ENCODE measurements at regions not wholly inside any gene's neighbourhood (a gene's known extent, or its start where the extent isn't known, plus 50 kb on each side); places are given as distances from the start of the nearest gene placed in this dataset.
"Not testable (repeated sequence)": the region's sequence is repeated elsewhere in the genome, so short reads cannot be mapped to it uniquely, and the experiment has no call there.

DNA sequence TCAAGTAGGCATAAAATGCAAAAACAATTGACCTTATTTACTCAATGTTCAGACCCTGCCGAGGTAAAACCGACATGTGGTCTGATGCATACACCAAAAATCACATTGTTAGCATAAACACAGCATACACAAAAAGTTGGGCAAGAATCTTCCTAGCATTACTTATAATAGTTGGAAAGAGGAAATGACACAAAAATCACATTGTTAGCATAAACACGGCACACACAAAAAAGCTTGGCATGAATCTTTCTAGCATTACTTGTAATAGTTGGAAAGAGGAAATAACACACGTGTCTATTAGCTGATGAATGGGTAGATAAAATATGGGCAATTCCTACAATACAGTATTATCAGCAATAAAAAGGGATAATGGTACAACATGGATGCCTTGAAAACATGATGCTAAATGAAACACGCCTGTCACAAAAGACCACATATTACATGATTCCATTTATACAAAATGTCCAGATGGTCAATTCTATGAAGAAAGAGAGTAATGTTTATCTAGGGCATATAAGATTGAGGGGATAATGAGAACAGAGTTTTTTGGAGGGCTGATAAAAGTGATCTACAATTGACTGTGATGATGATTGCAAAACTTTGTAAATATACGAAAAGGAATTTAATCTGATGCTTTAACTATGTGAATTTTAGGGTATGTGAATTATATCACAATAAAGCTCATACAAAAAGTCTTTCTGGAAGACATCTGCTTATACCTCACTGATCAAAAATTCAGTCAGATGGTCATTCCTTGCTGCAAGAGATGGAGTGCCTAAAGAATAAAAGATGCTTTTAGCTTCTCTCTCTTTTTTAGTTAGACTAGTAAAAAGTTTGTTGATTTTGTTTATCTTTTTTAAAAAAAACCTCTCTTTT, 1019.5 kb upstream of the CITED2 start:
- no peak for DNase-seq

DNA sequence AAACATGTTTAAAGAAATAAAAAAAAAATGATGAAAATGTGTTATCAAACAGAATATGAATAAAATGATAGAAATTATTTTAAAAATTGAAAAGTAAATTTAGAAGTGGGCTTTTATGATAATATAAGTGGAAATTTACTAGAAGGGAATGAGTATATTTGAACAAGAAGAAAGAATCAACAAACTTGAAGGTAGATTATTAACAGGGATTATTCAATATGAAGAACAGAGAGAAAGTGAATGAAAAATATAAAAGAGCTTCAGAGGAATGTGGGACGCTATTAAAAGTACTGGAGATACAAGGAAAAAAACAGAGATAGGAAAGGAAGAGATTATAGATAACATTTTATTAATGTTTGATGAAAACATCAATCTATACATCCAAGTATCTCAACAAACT, 1014.4 kb upstream of the CITED2 start:
- no peak for DNase-seq

DNA sequence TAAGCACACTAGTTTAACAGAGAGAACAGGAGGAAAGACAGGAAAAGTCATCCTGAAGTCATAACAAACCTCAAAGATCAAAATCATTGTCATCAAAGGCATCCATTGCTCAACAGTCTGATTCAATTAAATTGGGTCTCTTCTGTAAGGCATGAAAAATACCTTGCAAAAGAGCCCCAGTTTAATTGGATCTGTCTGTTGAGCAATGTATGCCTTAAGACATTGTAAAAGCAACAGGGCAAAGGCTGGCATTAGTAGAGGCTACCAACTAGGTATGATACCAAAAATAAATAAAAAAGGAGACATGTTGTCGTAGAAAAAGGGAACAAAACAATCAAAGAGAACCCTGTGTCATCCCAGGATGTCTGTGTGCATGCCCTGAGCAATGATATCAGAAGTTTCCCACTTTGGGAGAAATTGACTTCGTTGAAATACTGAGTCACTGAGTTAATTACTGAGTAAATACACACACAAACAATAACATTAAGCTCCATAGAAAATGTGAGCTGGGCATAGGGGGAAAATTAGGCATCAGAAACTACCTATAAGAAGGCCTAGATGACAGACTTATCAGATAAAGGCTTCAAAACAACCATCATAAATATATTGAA, 1013.8 kb upstream of the CITED2 start:
- no peak for DNase-seq

DNA sequence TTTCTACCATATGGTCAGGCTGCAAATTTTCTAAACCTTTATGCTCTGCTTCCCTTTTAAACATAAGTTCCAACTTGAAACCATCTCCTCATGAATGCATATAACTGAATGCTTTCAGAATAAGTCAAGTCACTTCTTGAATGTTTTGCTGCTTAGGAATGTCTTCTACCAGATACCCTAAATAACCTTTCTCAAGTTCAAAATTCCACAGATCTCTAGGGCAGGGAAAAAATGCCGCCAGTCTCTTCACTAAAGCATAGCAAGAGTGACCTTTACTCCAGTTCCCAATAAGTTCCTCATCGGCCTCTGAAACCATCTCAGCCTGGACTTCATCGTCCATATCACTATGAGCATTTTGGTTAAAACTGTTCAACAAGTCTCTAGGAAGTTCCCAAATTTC, 1011.2 kb upstream of the CITED2 start:
- no peak for DNase-seq

DNA sequence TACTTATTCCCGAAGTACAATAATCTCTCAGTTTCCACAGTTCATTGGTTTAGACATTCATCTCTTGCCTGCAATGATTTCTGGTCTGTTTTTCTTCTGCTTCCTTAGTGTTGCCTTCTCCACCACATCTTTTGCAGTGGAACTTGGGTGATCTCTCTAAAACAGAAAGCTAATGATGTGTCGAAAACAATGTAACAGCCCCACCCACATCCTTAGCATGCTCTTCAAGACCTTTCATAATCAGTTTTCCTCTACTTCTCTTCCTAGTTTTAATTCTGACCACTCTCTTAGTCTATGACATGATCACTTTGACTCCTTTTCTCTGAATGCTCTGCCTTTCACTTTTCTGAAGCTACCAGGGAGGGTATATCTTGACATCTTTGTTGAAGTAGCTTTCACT, 1007.9 kb upstream of the CITED2 start:
- DNase-seq, result no peak

DNA sequence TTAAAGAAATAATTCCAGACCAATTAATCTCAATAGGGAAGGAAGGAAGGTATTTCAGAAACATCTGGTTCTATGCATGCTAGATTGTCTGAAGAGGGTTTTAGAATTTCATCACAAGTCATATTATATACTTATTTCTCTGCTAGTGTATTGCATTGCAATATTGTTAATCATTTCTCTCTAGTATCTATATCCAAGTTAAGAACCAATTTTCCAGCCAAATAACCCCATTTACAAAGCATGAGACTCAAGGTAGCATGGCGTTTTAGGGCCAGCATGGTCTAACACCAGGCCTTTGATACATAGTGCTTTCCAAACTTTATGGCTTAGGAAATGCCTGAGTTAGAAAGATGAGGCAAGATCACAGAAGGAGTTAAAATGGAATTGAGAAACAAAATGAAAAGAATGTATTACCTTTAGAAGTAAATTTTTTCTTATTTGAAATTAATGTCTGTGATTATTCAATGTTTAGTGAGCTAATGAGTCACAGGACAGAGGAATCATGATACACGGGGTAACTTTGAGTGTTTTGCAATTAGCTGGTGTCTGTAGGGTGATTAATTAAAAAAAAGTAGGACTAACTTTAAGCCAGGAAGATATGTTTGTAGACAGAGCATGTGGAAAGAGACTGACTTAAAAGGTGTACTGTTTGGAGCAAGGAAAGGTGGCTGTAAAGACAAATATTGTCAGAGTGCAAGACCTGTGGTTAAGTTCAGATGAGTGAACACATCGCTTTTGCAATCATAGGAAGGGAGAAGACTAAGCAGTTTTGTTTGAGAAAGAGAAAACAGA, 1006.2 kb upstream of the CITED2 start:
- DNase-seq, result no peak

DNA sequence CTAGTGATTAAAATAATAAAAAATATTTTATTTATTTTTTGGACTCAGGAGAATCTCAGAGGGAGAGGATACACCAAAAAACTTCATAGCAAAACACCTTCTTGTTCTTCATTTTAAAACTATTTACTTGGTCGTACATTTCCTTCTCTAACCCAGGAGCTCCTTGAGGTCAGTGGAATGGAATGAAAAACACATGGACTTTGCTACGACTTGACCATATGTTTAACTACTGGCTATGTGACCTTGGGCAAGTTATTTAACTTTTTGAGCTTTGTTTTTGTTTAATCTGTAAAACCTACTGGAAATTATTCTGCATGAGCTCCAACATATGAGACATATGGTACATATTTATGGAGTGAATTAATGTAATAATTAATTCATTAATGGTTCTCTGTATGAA, 1005.5 kb upstream of the CITED2 start:
- DNase-seq, result no peak

DNA sequence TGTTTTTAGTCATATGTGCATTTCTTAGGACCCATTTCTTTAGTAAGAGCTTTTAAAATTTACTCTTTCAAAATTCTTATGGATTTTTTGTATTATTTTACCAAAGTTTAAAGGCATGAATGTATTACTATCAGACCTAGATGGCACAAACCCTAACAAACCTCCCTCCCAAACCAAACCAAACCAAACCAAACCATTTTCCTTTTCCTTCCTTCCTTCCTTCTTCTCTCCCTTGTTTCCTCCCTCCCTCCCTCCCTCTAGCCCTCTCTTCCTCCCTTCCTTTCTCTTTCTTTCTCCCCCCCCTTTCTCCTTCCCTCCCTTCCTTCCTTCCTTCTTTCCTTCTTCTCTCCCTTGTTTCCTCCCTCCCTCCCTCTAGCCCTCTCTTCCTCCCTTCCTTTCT, 1001.8 kb upstream of the CITED2 start:
- DNase-seq, result no peak

DNA sequence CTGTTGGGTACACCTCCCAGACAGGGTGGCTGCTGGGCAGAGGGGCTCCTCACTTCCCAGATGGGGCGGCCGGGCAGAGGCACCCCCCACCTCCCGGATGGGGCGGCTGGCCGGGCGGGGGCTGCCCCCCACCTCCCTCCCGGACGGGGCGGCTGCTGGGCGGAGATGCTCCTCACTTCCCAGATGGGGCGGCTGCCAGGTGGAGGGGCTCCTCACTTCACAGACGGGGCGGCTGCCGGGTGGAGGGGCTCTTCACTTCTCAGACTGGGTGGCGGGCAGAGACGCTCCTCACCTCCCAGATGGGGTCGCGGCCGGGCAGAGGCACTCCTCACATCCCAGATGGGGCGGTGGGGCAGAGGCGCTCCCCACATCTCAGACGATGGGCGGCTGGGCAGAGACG, 999.3 kb upstream of the CITED2 start:
- DNase-seq, result not testable (repeated sequence)

DNA sequence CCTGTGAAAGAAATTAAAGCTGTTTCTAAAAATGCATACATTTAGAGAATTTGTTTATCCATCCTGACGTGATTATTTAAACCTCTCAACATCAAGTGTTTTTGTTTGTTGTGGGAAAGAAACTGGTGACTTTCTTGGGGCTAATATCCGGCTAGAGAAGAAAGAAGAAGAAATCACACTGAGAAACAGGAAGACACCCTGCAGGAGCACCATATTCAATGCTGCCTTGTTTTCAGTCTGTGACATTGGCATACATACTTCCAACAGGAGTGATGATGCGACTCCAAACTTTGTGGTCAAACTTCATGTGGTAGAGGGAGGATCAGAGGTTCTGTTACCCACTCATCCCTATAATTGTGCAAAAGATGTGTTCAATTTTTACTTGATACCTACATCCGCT, 997.6 kb upstream of the CITED2 start:
- DNase-seq, result no peak

DNA sequence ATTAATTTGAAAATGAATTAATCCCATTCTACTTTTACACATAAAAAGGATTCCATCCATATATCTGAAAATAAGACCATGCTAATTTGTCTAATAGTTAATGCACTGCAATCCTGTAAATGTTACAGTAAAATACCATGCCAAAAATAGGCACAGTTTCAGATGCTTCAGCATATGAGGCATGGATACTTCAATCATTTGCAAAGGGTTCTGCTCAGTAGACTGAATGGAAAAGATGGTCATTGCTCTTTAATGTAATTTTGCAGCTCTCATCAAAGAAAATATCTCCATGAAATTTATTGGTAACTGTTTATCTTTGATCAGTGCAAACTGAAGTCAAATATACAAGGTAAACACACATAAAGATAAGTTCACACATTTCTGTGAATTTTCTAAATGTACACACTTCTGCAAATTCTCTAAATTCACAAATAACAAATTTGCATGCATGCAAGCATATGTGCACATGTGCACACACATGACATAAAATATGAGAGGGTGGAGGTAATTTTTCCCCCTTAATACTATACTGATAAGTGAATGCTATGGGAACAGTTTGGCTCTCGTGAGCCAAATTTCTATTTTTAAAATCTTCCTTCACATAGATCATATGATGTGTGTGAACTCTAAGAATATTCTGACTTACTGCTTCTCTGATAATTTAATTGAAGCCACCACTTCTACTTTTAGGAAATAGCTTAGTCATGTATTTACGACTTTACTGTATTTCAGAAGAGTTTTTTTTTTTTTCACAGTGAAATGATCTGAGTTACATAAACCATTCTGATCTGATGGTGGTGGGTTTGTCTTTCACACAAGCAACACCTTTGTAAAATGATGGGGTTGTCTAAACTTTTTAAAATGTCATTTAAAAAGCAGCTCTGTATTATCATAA, 996.8 kb upstream of the CITED2 start:
- no peak for DNase-seq

DNA sequence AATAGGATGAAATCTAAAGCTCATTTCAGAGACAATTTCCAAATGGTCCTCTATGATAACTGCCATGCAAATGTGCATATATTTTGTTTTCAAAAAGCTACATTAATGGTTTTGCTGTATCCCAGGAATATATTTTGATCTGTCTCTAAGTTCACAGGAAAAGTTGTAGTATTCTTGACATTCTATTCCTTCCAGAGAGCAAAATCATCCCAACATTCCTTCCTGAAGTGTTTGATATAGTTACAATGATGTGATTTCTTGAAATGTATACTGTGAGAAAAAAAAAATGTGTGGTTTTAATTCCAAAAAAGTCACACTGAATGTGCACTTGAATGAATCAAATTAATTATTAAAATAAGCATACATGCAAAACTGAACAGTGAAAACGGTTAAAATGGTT, 996.0 kb upstream of the CITED2 start:
- DNase-seq, result no peak

DNA sequence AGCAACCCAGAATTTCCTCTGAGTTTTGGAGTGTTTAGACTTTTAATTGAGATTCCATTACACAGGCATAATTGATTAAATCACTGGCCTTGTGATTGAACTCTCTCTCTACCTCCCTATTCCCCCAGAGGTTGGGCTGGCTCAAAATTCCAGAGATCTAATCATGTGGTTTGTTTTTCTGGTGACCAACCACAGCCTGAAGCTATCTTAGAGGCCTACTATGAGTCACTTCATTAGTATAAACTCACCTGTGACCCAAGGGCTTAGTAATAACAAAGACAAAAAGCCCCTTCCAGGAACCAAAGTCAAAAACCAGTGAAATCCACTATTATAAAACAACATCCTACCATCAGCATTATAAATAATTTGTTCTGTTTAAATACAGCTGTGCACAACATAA, 992.5 kb upstream of the CITED2 start:
- DNase-seq, result no peak

DNA sequence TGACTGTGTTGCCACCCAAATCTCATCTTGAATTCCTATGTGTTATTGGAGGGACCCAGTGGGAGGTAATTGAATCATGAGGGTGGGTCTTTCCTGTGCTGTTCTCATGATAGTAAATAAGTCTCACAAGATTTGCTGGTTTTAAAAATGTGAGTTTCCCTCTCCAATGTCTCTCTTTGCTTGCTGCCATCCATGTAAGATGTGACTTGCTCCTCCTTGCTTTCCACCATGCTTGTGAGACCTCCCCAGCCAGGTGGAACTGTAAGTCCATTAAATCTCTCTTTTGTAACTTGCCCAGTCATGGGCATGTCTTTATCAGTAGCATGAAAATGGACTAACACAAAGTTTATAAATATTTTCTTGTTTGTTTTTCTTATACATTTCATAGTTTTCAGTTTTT, 990.5 kb upstream of the CITED2 start:
- DNase-seq, result no peak

DNA sequence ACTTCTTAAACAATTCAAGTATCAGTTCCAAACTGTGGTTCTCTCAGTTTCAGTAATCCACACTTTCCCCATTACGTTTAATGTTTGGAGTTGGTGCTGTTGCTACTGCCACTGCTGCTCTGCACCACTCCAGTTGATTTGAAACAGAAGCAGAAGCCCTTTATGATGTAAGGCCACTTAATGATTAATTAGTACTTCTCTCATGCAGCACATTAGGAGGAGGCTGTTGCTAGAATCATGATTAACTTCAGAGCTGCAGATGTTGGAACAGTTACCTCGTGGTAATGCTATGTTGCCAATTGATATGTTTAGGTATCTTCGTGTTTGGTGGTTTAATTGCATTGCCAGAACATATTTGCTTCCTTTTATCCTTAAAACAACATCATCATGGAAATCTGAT, 986.2 kb upstream of the CITED2 start:
- DNase-seq, result no peak

DNA sequence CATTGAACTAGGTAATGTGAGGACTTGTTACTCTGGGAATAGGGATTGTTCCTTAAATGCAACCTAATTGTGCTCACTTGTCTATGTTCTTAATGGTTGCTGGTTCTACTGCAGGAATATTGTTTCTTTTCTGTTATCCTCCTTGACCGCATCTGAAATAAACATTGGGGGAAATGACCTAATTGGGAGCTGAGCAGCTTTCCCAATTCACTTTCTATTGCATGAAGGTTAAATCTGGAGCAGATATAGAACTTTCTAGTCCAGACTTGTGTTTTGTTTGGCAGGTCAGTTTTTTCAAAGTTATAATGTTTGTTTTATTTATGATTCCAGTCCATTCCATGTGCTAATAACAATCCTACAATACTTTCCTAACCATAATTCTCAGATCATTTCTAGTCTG, 981.0 kb upstream of the CITED2 start:
- DNase-seq, result no peak

DNA sequence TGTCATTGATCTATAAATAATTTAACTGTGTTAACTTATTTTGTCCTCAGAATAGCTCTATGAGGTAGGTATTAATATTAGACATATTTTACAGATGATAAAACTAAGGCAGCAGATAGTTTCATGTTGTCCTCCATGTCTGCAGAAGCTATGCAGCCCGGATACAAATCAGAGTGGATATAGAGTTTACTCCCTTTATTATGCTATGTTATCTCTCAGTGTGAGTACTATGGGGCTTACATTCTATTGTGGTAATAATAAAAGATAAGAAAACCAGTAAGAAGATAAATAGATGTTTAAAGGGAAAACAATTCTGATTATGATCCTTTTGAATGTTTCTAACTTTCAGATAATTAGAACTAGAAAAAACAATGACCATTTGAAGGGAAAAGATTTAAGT, 979.8 kb upstream of the CITED2 start:
- DNase-seq, result no peak

DNA sequence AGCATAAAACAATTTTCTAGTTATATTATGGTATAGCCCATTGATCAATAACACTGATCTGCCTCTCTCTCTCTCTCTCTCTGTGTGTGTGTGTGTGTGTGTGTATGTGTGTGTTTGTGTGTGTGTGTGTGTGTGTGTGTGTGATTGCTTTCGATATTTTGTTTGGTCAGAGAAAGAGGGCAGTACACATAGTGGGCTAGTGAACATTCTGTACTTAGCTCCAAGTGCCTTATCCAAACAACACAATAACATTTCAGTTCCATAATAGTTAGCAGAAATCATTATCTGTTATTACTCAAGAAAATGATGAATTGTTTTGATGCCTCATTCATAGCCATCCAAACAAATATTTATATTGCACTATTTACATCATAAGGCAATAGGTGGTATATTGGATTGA, 979.1 kb upstream of the CITED2 start:
- no peak for DNase-seq

DNA sequence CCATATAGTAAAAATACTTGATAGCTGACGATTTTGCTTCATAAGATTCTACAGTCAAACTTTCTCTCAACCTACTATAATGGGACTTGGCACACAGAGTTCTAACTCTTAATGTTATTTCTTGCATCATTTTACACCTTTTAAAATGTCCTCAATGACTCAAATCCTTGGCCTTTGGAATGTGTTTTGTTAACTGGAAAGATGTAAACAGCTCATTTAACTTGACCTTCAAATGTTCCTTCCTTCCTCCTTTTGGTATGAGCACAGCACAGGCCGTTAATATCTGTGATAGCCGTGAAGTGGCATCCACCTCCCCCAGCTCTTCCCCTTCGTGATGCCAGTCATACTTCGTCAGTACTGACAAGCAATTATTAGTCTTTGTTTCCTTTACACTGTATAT, 972.0 kb upstream of the CITED2 start:
- no peak for DNase-seq

DNA sequence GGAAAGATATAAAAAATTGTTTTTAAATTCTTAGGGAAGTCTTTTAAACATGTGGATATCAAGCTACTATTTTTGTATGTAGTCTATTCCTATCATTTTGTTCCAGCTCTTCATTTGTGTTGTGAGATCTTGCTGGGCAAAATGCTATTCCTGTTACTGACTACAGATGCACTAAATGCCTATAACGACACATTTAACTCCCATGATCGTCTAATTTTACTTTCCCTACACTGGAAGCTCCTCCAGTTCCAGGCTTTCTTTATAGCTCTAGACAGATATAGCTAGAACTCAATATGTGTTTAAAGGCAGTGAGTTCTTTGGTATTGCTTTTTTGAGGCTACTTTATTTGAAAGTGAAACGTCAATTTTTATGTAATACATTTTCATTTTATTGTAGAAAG, 971.5 kb upstream of the CITED2 start:
- no peak for DNase-seq

DNA sequence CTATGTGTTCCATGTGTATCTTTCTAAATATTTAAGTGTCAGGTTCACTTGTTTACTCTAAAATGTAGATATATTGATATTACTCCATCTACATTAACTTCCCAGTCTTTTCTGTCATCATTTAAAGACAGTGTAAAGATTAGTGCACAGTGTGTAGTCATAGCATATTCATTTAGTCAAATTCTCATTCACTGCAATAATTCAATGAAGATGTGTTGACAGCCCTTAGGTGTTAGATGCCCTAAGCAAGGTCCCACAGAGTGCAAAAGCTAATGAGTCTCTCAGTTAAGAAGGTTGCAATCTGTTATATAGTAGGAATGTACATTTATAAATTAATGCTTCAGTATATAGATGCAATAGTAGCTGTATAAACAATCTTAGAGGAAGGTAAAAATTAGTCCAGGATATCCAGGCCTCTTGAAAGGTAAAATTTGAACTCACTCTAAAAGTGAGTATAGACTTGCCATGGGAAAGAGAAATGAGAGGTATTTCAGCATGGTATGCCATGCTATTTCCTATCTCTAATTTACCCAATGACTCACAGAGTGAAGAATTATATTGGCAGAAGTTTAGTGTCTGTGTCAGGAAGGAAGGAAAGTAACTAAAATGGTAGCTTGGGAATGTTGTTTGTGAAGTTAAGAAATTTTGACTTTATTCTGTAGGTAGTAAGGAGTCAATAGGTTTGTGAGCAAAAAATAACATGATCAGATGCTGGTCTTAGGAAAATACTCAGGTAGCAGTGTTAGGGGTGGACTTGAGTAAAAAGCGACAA, 969.9 kb upstream of the CITED2 start:
- no peak for DNase-seq

DNA sequence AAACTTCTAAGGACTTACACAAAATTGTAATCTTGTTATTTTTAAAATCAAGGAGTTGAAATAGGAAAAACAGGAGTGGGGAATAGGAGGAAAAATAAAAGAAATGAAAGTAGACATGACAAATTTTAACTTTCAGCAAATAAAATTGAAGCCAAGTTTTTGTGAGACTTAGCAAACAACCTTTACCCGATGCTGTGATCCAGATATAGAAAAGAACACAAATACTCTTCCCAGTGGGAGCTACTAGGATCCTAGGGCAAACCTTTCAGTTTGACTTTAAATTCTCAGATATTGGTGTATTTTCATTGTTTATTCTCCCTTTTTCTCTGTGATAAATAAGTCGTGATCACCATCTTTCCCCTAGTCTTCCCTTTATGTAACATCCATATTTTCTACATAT, 968.7 kb upstream of the CITED2 start:
- DNase-seq, result no peak
